GM19463 (cell line): ENCODE measurements at regions not wholly inside any gene's neighbourhood (a gene's known extent, or its start where the extent isn't known, plus 50 kb on each side); places are given as distances from the start of the nearest gene placed in this dataset.
"Not testable (repeated sequence)": the region's sequence is repeated elsewhere in the genome, so short reads cannot be mapped to it uniquely, and the experiment has no call there.

ENCODE experiments used
- ATAC-seq: cut with Tn5 transposase; IDR thresholded peaks from one replicate; pipeline ENCODE4 v1.9.1; 2021; ENCODE audit warnings: mild to moderate bottlenecking, moderate library complexity; ENCODE audit not compliant: unreplicated experiment

- ATAC-seq = no peak
These were observed 139.5 kb downstream of the KCNRG start for GRCh38 chr13:50154697-50155096.

GRCh38 chr13:50156140-50156539 lies 140.9 kb downstream of the KCNRG start:
- no peak for ATAC-seq

GRCh38 chr13:50156561-50157127 lies 141.4 kb downstream of the KCNRG start:
- no peak for ATAC-seq

- no peak for ATAC-seq
These were observed 143.3 kb downstream of the KCNRG start for GRCh38 chr13:50158385-50159165.

GRCh38 chr13:50159607-50160006 lies 144.4 kb downstream of the KCNRG start:
- ATAC-seq = no peak

- ATAC-seq = no peak
These were observed 145.8 kb downstream of the KCNRG start for GRCh38 chr13:50161052-50161451.

- no peak for ATAC-seq
These were observed 146.8 kb downstream of the KCNRG start for GRCh38 chr13:50162001-50162400.

GRCh38 chr13:50162567-50162966 lies 147.3 kb downstream of the KCNRG start:
- ATAC-seq = no peak

- no peak for ATAC-seq
These were observed 152.1 kb downstream of the KCNRG start for GRCh38 chr13:50167224-50167947.

GRCh38 chr13:50167967-50168366 lies 152.7 kb downstream of the KCNRG start:
- no peak for ATAC-seq

- ATAC-seq = no peak
These were observed 153.5 kb downstream of the KCNRG start for GRCh38 chr13:50168786-50169185.

GRCh38 chr13:50170447-50171037 lies 155.3 kb downstream of the KCNRG start:
- ATAC-seq = no peak

- no peak for ATAC-seq
These were observed 156.5 kb downstream of the KCNRG start for GRCh38 chr13:50171590-50172282.

- not testable (repeated sequence) for ATAC-seq
These were observed 157.8 kb downstream of the KCNRG start for GRCh38 chr13:50173045-50173444.

GRCh38 chr13:50174630-50175029 lies 159.4 kb downstream of the KCNRG start:
- ATAC-seq = no peak

GRCh38 chr13:50179977-50180376 lies 164.7 kb downstream of the KCNRG start:
- ATAC-seq = no peak

GRCh38 chr13:50185769-50186763 lies 170.8 kb downstream of the KCNRG start:
- ATAC-seq = not testable (repeated sequence)

- ATAC-seq = no peak
These were observed 172.2 kb downstream of the KCNRG start for GRCh38 chr13:50187352-50188029.

GRCh38 chr13:50188696-50189095 lies 173.5 kb downstream of the KCNRG start:
- no peak for ATAC-seq
